ENCODE measurements at regions not wholly inside any gene's neighbourhood (a gene's known extent, or its start where the extent isn't known, plus 50 kb on each side); places are given as distances from the start of the nearest gene placed in this dataset.

GRCh38 chr4:114052227-114052626, 72.8 kb upstream of the ARSJ start:
- intact Hi-C loops (cut with micrococcal nuclease), result no loop called here
- no peaks in the 10 kb centered on the region for H3K4me1 ChIP-seq
- H3K27ac ChIP-seq (replicated peaks), result no peak overlapping the region
- DNase-seq, result no peak
- peaks cover 31% of the 10 kb centered on the region for H3K9me3 ChIP-seq (replicated peaks)
- no peaks in the 10 kb centered on the region for H3K36me3 ChIP-seq
- H3K27me3 ChIP-seq (ENCODE audit: low read depth), result no peaks in the 10 kb centered on the region
- TF ChIP-seq CTCF (IDR thresholded peaks at IDR 0.05; ENCODE audit: borderline replicate concordance), result no peak
- H3K4me3 ChIP-seq, result no peak overlapping the region

- DNase-seq, result no peak
- H3K27me3 ChIP-seq (ENCODE audit: low read depth), result no peaks in the 10 kb centered on the region
- no peaks in the 10 kb centered on the region for H3K36me3 ChIP-seq
- TF ChIP-seq CTCF (IDR thresholded peaks at IDR 0.05; ENCODE audit: borderline replicate concordance), result no peak
- intact Hi-C loops (cut with micrococcal nuclease), result no loop called here
- H3K4me3 ChIP-seq, result no peak overlapping the region
- no peak overlapping the region for H3K27ac ChIP-seq (replicated peaks)
- peaks cover 37% of the 10 kb centered on the region for H3K9me3 ChIP-seq (replicated peaks)
- no peaks in the 10 kb centered on the region for H3K4me1 ChIP-seq
Observed at GRCh38 chr4:114056599-114056998, 77.2 kb upstream of the ARSJ start.

- TF ChIP-seq CTCF (IDR thresholded peaks at IDR 0.05; ENCODE audit: borderline replicate concordance), result no peak
- intact Hi-C loops (cut with micrococcal nuclease), result no loop called here
- Histone ChIP-seq H3K4me3 (no peak overlapping the region), H3K9me3 (replicated peaks) (peaks cover 37% of the 10 kb centered on the region), H3K4me1 (no peaks in the 10 kb centered on the region), H3K27ac (replicated peaks) (no peak overlapping the region), H3K36me3 (no peaks in the 10 kb centered on the region), H3K27me3 (ENCODE audit: low read depth) (no peaks in the 10 kb centered on the region)
- no peak for DNase-seq
Observed at GRCh38 chr4:114057746-114058145, 78.3 kb upstream of the ARSJ start.

- no peak for DNase-seq
- H3K4me3 ChIP-seq, result no peak overlapping the region
Observed at GRCh38 chr4:114062499-114062898, 83.1 kb upstream of the ARSJ start.

GRCh38 chr4:114072781-114073180, 93.3 kb upstream of the ARSJ start:
- H3K36me3 ChIP-seq, result no peaks in the 10 kb centered on the region
- H3K27me3 ChIP-seq (ENCODE audit: low read depth), result no peaks in the 10 kb centered on the region
- no peak overlapping the region for H3K4me3 ChIP-seq
- DNase-seq, result no peak
- TF ChIP-seq CTCF (IDR thresholded peaks at IDR 0.05; ENCODE audit: borderline replicate concordance), result no peak
- H3K4me1 ChIP-seq, result no peaks in the 10 kb centered on the region
- H3K27ac ChIP-seq (replicated peaks), result no peak overlapping the region
- intact Hi-C loops (cut with micrococcal nuclease), result no loop called here
- H3K9me3 ChIP-seq (replicated peaks), result peaks cover 14% of the 10 kb centered on the region

More at GRCh38 chr4:114062499-114062898, 83.1 kb upstream of the ARSJ start:
- no peaks in the 10 kb centered on the region for H3K36me3 ChIP-seq
- H3K27me3 ChIP-seq (ENCODE audit: low read depth), result peaks cover 6% of the 10 kb centered on the region
- no peak overlapping the region for H3K27ac ChIP-seq (replicated peaks)
- intact Hi-C loops (cut with micrococcal nuclease), result no loop called here
- no peak for TF ChIP-seq CTCF (IDR thresholded peaks at IDR 0.05; ENCODE audit: borderline replicate concordance)
- H3K9me3 ChIP-seq (replicated peaks), result peaks cover 4% of the 10 kb centered on the region
- no peaks in the 10 kb centered on the region for H3K4me1 ChIP-seq
